Stimulated activated memory B cell treated with anti-CD40 and anti-IgM and Interleukin-4, amounts not matched to agents 10 μg/mL and 1 μg/mL and 100 μg/mL, for 72 hours (primary cell): ENCODE measurements at regions not wholly inside any gene's neighbourhood (a gene's known extent, or its start where the extent isn't known, plus 50 kb on each side); places are given as distances from the start of the nearest gene placed in this dataset.
A peak's percentile ranks its signal among the peaks of the same experiment; 100 is the strongest.

Source experiments
- ATAC-seq: fragments of 150-1000 bp; cut with Tn5 transposase; 2 replicates; pipeline ENCODE4 v1.10.0; 2021
- H3K27ac Mint-ChIP-seq: one replicate; pipeline ENCODE4 v1.8.0; 2022; ENCODE audit warnings: mild to moderate bottlenecking, mixed read lengths
- H3K27me3 Mint-ChIP-seq: one replicate; pipeline ENCODE4 v1.8.0; 2022; ENCODE audit warnings: mixed read lengths
- H3K36me3 Mint-ChIP-seq: one replicate; pipeline ENCODE4 v1.8.0; 2022; ENCODE audit warnings: mixed read lengths
- H3K4me1 Mint-ChIP-seq: one replicate; pipeline ENCODE4 v1.8.0; 2022; ENCODE audit warnings: mixed read lengths
- H3K4me3 Mint-ChIP-seq: one replicate; pipeline ENCODE4 v1.8.0; 2022; ENCODE audit warnings: mild to moderate bottlenecking, moderate library complexity, mixed read lengths
- H3K9me3 Mint-ChIP-seq: one replicate; pipeline ENCODE4 v1.8.0; 2022; ENCODE audit warnings: mixed read lengths

- Mint-ChIP-seq H3K36me3 (no peaks in the 10 kb centered on the region), H3K27me3 (peaks cover 74% of the 10 kb centered on the region), H3K27ac (no peak overlapping the region), H3K4me1 (no peaks in the 10 kb centered on the region), H3K9me3 (peaks cover 5% of the 10 kb centered on the region), H3K4me3 (no peak overlapping the region)
- ATAC-seq = no peak
These were observed 55.5 kb downstream of the INHBB start for GRCh38 chr2:120401275-120402066.

GRCh38 chr2:120402067-120402433 is 56.1 kb downstream of the INHBB start:
- Mint-ChIP-seq H3K36me3 (no peaks in the 10 kb centered on the region), H3K4me1 (no peaks in the 10 kb centered on the region), H3K27me3 (peaks cover 73% of the 10 kb centered on the region), H3K27ac (no peak overlapping the region), H3K4me3 (no peak overlapping the region), H3K9me3 (peaks cover 7% of the 10 kb centered on the region)
- ATAC-seq = no peak

GRCh38 chr2:120402508-120402907 is 56.6 kb downstream of the INHBB start:
- Mint-ChIP-seq H3K27me3 (peaks cover 68% of the 10 kb centered on the region), H3K4me3 (no peak overlapping the region), H3K4me1 (no peaks in the 10 kb centered on the region), H3K27ac (no peak overlapping the region), H3K9me3 (peaks cover 8% of the 10 kb centered on the region), H3K36me3 (no peaks in the 10 kb centered on the region)
- no peak for ATAC-seq

- Mint-ChIP-seq H3K27ac (no peak overlapping the region), H3K4me1 (no peaks in the 10 kb centered on the region), H3K36me3 (no peaks in the 10 kb centered on the region), H3K4me3 (no peak overlapping the region), H3K9me3 (peaks cover 13% of the 10 kb centered on the region), H3K27me3 (peaks cover 60% of the 10 kb centered on the region)
- no peak for ATAC-seq
These were observed 57.3 kb downstream of the INHBB start for GRCh38 chr2:120403261-120403660.

GRCh38 chr2:120403676-120404075 is 57.7 kb downstream of the INHBB start:
- H3K4me1 Mint-ChIP-seq = no peaks in the 10 kb centered on the region
- no peaks in the 10 kb centered on the region for H3K36me3 Mint-ChIP-seq
- no peak overlapping the region for H3K27ac Mint-ChIP-seq
- H3K9me3 Mint-ChIP-seq = peaks cover 13% of the 10 kb centered on the region
- no peak for ATAC-seq
- H3K4me3 Mint-ChIP-seq = no peak overlapping the region
- H3K27me3 Mint-ChIP-seq = peaks cover 56% of the 10 kb centered on the region

- H3K4me1 Mint-ChIP-seq = no peaks in the 10 kb centered on the region
- no peak overlapping the region for H3K27ac Mint-ChIP-seq
- no peak for ATAC-seq
- H3K27me3 Mint-ChIP-seq = peaks cover 50% of the 10 kb centered on the region
- peaks cover 13% of the 10 kb centered on the region for H3K9me3 Mint-ChIP-seq
- no peak overlapping the region for H3K4me3 Mint-ChIP-seq
- H3K36me3 Mint-ChIP-seq = no peaks in the 10 kb centered on the region
These were observed 58.3 kb downstream of the INHBB start for GRCh38 chr2:120404274-120404673.

GRCh38 chr2:120404941-120405758 is 59.2 kb downstream of the INHBB start:
- no peak for ATAC-seq
- no peaks in the 10 kb centered on the region for H3K4me1 Mint-ChIP-seq
- peaks cover 13% of the 10 kb centered on the region for H3K9me3 Mint-ChIP-seq
- no peak overlapping the region for H3K27ac Mint-ChIP-seq
- H3K36me3 Mint-ChIP-seq = no peaks in the 10 kb centered on the region
- no peak overlapping the region for H3K4me3 Mint-ChIP-seq
- H3K27me3 Mint-ChIP-seq = peaks cover 42% of the 10 kb centered on the region

- peaks cover 36% of the 10 kb centered on the region for H3K27me3 Mint-ChIP-seq
These were observed 59.8 kb downstream of the INHBB start for GRCh38 chr2:120405759-120406099.

GRCh38 chr2:120406566-120406965 is 60.6 kb downstream of the INHBB start:
- Mint-ChIP-seq H3K27ac (no peak overlapping the region), H3K9me3 (peaks cover 13% of the 10 kb centered on the region), H3K4me3 (no peak overlapping the region), H3K36me3 (no peaks in the 10 kb centered on the region), H3K4me1 (no peaks in the 10 kb centered on the region), H3K27me3 (peaks cover 28% of the 10 kb centered on the region)
- ATAC-seq = no peak

More at GRCh38 chr2:120405759-120406099, 59.8 kb downstream of the INHBB start:
- no peaks in the 10 kb centered on the region for H3K4me1 Mint-ChIP-seq
- no peaks in the 10 kb centered on the region for H3K36me3 Mint-ChIP-seq
- no peak overlapping the region for H3K4me3 Mint-ChIP-seq
- peaks cover 13% of the 10 kb centered on the region for H3K9me3 Mint-ChIP-seq
- peak; percentile 5 for ATAC-seq
- no peak overlapping the region for H3K27ac Mint-ChIP-seq

- H3K9me3 Mint-ChIP-seq = peaks cover 15% of the 10 kb centered on the region
- no peaks in the 10 kb centered on the region for H3K36me3 Mint-ChIP-seq
- no peaks in the 10 kb centered on the region for H3K4me1 Mint-ChIP-seq
- no peak overlapping the region for H3K27ac Mint-ChIP-seq
- no peak for ATAC-seq
- H3K4me3 Mint-ChIP-seq = no peak overlapping the region
- H3K27me3 Mint-ChIP-seq = peaks cover 17% of the 10 kb centered on the region
These were observed 64.6 kb downstream of the INHBB start for GRCh38 chr2:120410487-120410886.

- Mint-ChIP-seq H3K4me1 (no peaks in the 10 kb centered on the region), H3K4me3 (no peak overlapping the region), H3K27me3 (peaks cover 14% of the 10 kb centered on the region), H3K36me3 (no peaks in the 10 kb centered on the region), H3K27ac (no peak overlapping the region), H3K9me3 (peaks cover 10% of the 10 kb centered on the region)
- ATAC-seq = no peak
These were observed 69.1 kb downstream of the INHBB start for GRCh38 chr2:120415060-120415459.

GRCh38 chr2:120415728-120416509 is 70.0 kb downstream of the INHBB start:
- Mint-ChIP-seq H3K36me3 (no peaks in the 10 kb centered on the region), H3K27ac (no peak overlapping the region), H3K27me3 (peaks cover 18% of the 10 kb centered on the region), H3K4me1 (no peaks in the 10 kb centered on the region), H3K9me3 (peaks cover 10% of the 10 kb centered on the region), H3K4me3 (no peak overlapping the region)
- peak; percentile 48 for ATAC-seq

- no peaks in the 10 kb centered on the region for H3K36me3 Mint-ChIP-seq
- H3K27ac Mint-ChIP-seq = no peak overlapping the region
- peaks cover 31% of the 10 kb centered on the region for H3K27me3 Mint-ChIP-seq
- no peaks in the 10 kb centered on the region for H3K4me1 Mint-ChIP-seq
- ATAC-seq = no peak
- no peak overlapping the region for H3K4me3 Mint-ChIP-seq
- peaks cover 4% of the 10 kb centered on the region for H3K9me3 Mint-ChIP-seq
These were observed 72.3 kb downstream of the INHBB start for GRCh38 chr2:120418174-120418787.

GRCh38 chr2:120419073-120419472 is 73.1 kb downstream of the INHBB start:
- H3K27ac Mint-ChIP-seq = no peak overlapping the region
- ATAC-seq = no peak
- H3K4me3 Mint-ChIP-seq = no peak overlapping the region
- H3K9me3 Mint-ChIP-seq = peaks cover 4% of the 10 kb centered on the region
- no peaks in the 10 kb centered on the region for H3K4me1 Mint-ChIP-seq
- H3K36me3 Mint-ChIP-seq = no peaks in the 10 kb centered on the region
- H3K27me3 Mint-ChIP-seq = peaks cover 35% of the 10 kb centered on the region

GRCh38 chr2:120419955-120420354 is 74.0 kb downstream of the INHBB start:
- no peaks in the 10 kb centered on the region for H3K36me3 Mint-ChIP-seq
- peaks cover 35% of the 10 kb centered on the region for H3K27me3 Mint-ChIP-seq
- no peaks in the 10 kb centered on the region for H3K4me1 Mint-ChIP-seq
- ATAC-seq = no peak
- no peak overlapping the region for H3K27ac Mint-ChIP-seq
- no peak overlapping the region for H3K4me3 Mint-ChIP-seq
- peaks cover 4% of the 10 kb centered on the region for H3K9me3 Mint-ChIP-seq
